ENCODE measurements at regions not wholly inside any gene's neighbourhood (a gene's known extent, or its start where the extent isn't known, plus 50 kb on each side); places are given as distances from the start of the nearest gene placed in this dataset.
"Not testable (repeated sequence)": the region's sequence is repeated elsewhere in the genome, so short reads cannot be mapped to it uniquely, and the experiment has no call there.

DNA sequence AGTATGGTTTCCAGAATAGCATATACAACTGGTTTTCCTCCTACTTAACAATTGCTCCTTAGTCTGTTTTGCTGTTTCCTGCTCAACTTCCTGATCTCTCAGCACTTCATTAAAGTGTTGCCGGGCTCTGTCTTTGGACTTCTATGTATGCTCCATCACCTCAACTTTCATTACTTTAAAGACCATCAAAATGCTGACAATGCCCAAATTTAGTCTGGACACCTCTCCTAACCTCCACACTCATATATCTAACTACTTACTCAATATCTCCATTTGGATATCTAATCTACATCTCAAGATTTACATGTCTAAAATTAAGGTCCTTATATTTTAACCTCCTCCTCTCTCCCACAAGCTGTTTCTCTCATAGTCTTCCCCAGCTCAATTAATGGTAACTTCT, 54.4 kb upstream of the LGR5 start:
- DNase-seq (ENCODE audit: low read depth) = no peak

- DNase-seq (ENCODE audit: low read depth) = not testable (repeated sequence)
These were observed 62.8 kb upstream of the LGR5 start for GRCh38 chr12:71376711-71377355.

GRCh38 chr12:71371122-71371521, 68.5 kb upstream of the LGR5 start:
- peak; percentile 20 for DNase-seq (ENCODE audit: low read depth)

GRCh38 chr12:71360013-71360412, 79.6 kb upstream of the LGR5 start:
- no peak for DNase-seq (ENCODE audit: low read depth)

GRCh38 chr12:71356569-71356968, 83.0 kb upstream of the LGR5 start:
- no peak for DNase-seq (ENCODE audit: low read depth)

DNA sequence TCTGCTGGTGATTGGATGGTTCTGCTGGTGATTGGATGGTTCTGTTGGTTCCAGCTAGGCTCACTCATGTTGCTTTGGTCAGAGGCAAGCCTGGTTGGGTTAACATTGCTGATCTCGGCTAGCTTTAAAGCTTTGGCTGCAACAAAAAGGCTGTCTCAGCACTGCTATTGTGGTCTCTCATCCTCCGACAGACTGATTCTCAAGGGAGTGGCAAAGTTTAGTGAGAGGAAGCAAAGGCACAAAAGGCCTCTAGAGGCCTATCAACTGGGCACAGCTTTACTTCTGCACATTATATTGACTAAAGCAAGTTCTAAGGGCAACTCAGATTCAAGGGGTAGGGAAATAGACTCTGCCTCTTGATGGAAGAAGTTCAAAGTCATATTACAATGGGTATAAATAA, 84.7 kb upstream of the LGR5 start:
- no peak for DNase-seq (ENCODE audit: low read depth)

GRCh38 chr12:71353607-71354006, 86.0 kb upstream of the LGR5 start:
- DNase-seq (ENCODE audit: low read depth) = no peak

GRCh38 chr12:71349950-71350349, 89.6 kb upstream of the LGR5 start:
- no peak for DNase-seq (ENCODE audit: low read depth)

DNA sequence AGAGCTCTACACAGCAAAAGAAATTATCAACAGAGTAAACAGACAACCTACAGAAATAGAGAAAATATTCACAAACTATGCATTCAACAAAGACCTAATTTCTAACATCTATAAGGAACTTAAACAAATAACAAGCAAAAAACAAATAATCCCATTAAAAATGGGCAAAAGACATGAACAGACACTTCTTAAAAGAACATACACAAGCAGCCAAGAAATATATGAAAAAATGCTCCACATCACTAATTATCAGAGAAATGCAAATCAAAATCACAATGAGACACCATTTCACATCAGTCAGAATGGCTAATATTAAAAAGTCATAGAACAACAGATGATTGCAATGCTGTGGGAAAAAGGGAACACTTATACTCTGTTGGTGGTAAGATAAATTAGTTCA, 100.7 kb upstream of the LGR5 start:
- no peak for DNase-seq (ENCODE audit: low read depth)

GRCh38 chr12:71335963-71336257, 103.7 kb upstream of the LGR5 start:
- DNase-seq (ENCODE audit: low read depth) = no peak

GRCh38 chr12:71335151-71335962, 104.2 kb upstream of the LGR5 start:
- DNase-seq (ENCODE audit: low read depth) = no peak

DNA sequence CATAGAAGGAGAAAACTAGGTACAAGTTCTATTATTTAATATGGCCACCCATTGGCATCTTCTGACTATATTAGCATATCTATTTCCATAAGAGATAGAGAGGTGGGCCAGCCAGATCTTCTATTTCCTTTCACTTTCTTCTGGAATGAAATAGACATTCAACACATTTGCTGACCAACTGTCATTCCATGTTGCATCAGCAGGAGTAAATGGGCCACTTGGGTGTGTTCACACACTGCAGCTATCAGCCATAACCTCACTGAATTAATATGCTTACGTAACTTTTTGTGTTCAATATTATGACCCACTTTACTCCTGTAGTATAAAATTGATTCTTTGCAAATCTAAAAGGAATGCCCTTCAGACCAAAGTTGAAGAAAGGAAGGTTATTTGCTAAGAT, 106.2 kb upstream of the LGR5 start:
- DNase-seq (ENCODE audit: low read depth) = no peak

GRCh38 chr12:71329956-71330355, 109.6 kb upstream of the LGR5 start:
- no peak for DNase-seq (ENCODE audit: low read depth)

GRCh38 chr12:71321531-71321930, 118.1 kb upstream of the LGR5 start:
- DNase-seq (ENCODE audit: low read depth) = no peak

DNA sequence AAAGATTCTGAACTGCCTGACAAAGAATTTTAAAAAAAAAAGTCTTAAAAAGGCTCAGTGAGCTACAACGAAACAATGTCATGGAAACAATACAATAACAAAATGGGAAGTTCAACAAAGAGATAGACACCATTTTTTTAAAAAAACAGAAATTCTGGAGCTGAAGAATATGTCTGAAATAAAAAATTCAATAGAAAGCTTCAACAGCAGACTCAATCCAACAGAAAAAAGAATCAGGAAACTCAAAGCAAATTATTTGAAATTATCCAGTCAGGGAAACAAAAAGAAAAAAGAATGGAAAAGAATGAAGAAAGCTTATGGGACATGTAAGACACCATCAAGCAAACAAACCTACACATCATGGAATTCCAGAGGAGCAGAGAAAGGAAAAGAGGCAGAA, 118.5 kb upstream of the LGR5 start:
- no peak for DNase-seq (ENCODE audit: low read depth)

GRCh38 chr12:71315328-71315985, 124.1 kb upstream of the LGR5 start:
- peak; percentile 10 for DNase-seq (ENCODE audit: low read depth)

DNA sequence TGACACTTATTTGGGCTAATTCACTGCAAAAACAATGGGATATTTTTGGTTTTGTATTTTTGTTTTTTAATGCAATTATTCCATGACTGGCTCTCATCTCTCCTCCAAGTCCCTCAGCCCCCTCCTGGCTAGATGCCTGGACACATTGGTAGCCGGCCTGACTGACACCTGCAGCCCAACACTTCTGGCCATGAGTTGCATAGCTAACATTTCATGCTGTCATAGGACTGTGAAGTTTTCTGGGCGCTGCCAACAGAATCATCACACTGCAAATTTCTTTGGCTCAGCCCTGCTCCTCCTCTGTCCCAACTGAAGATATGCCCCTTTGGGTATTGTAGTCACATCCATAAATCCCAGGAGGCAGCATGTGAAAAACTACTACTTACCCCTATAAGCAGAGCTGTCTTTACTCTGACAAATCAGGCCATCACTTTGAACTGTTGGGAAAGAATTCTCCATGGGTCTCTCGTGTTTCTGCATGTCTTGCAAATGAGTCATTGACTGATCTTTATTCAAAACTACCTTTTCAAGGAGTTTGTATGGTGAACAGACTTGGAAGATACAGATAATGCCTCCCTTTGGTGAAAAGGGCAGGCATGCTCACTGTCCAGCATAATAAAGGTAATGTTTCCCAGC, 126.7 kb upstream of the LGR5 start:
- peak; percentile 21 for DNase-seq (ENCODE audit: low read depth)

DNA sequence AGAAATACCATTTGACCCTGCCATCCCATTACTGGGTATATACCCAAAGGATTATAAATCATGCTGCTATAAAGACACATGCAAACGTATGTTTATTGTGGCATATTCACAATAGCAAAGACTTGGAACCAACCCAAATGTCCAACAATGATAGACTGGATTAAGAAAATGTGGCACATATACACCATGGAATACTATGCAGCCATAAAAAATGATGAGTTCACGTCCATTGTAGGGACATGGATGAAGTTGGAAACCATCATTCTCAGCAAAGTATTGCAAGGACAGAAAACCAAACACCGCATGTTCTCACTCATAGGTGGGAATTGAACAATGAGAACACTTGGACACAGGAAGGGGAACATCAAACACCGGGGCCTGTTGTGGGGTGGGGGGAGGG, 128.0 kb upstream of the LGR5 start:
- not testable (repeated sequence) for DNase-seq (ENCODE audit: low read depth)

- no peak for DNase-seq (ENCODE audit: low read depth)
These were observed 132.8 kb upstream of the LGR5 start for GRCh38 chr12:71306808-71307207.

DNA sequence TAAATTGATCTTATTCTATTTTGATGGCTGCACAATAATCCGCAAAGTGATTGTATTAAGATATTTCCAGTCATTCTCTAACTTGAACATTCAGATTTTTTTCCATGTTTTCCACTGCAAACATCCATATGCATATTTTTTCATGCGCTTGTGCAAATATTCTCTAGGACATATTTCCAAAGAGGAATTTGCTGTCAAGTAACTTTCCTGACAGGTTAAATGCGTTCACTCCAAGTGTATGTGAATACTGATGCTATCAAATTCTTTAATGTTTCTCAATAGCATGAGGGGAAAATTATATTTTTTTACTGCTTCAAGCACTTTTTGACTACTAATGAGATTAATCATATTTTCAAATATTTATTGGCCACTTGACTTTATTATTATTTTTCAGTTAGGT, 135.3 kb upstream of the LGR5 start:
- no peak for DNase-seq (ENCODE audit: low read depth)

DNA sequence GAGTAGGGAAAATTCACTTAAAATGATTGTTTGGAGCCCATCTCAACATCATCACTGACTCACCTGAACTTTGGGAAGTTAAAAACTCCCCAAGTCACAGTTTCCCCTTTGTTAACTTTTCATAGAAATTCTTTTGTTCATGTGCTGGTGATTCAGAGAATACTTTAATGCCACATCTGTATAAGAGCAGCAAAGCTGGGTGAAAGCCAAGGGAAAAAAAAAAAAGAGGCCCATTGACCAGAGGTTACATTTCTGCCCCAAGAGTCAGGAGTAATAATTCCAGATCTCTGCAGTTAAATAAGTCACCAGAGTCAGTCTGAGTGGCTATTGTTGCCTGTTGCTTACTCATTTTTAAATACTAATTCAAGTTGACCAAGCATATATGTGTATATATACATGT, 136.4 kb upstream of the LGR5 start:
- DNase-seq (ENCODE audit: low read depth) = no peak

All from LHCN-M2 (cell line).